Upper lobe of left lung (tissue), 6 donors: ENCODE measurements at regions not wholly inside any gene's neighbourhood (a gene's known extent, or its start where the extent isn't known, plus 50 kb on each side); places are given as distances from the start of the nearest gene placed in this dataset.

Experiments used
- ATAC-seq, 2 donors: fragments of 200-7000 bp; cut with Tn5 transposase; one replicate each; pipeline ENCODE4 v1.9.1; 2022; ENCODE audit warnings: mild to moderate bottlenecking in 2 of 2, moderate library complexity in 2 of 2; ENCODE audit not compliant: low FRiP score in 2 of 2
- DNase-seq, 2 donors: peaks; one replicate each; pipeline ENCODE4 v3.0.0-alpha.2; 2019 to 2020
- H3K27ac ChIP-seq, 4 donors: fragments of 200-600 bp; sonication (generic); one replicate each; pipeline ENCODE4 v1.5.1; 2016 to 2019
- H3K27me3 ChIP-seq, 4 donors: fragments of 200-600 bp; sonication (generic); one replicate each; pipeline ENCODE4 v1.5.1; 2017 to 2019
- H3K36me3 ChIP-seq, 4 donors: fragments of 200-600 bp; sonication (generic); one replicate each; pipeline ENCODE4 v1.5.1; 2016 to 2019
- H3K4me1 ChIP-seq, 4 donors: fragments of 200-600 bp; sonication (generic); one replicate each; pipeline ENCODE4 v1.5.1; 2018 to 2019
- H3K4me3 ChIP-seq, 4 donors: fragments of 200-600 bp; sonication (generic); one replicate each; pipeline ENCODE4 v1.5.1; 2017 to 2019; ENCODE audit warnings: mild to moderate bottlenecking in 2 of 4, moderate library complexity in 1 of 4
- H3K9me3 ChIP-seq, 4 donors: fragments of 200-600 bp; sonication (generic); one replicate each; pipeline ENCODE4 v1.5.1; 2018 to 2019
- EP300 ChIP-seq, 4 donors: sonication (generic); formaldehyde crosslinking; IDR thresholded peaks; one replicate each; pipeline ENCODE4 v1.5.1; 2017; ENCODE audit warnings: antibody characterized with exemption in 4 of 4, control low read depth in 2 of 4
- POLR2A ChIP-seq, 4 donors: fragments of 450-650 bp; IDR thresholded peaks; one replicate each; pipeline ENCODE4 v1.5.1; 2016 to 2017; ENCODE audit warnings: antibody characterized with exemption in 4 of 4, mild to moderate bottlenecking in 2 of 4
- POLR2AphosphoS5 ChIP-seq, 2 donors: sonication (generic); formaldehyde crosslinking; IDR thresholded peaks; one replicate each; pipeline ENCODE4 v1.5.1; 2017; ENCODE audit warnings: antibody characterized with exemption in 2 of 2
- WGBS, 2 donors: methylation state at CpG; one replicate each; pipeline ENCODE4 v1.1.5; 2017 to 2018; 5-methylcytosine and 5-hydroxymethylcytosine counted together
- TF ChIP-seq, protein P1 (sequence below), 6 experiments: fragments of 450-650 bp in 4 of 6; fragments of 200-600 bp in 2 of 6; sonication (generic) in 2 of 6; IDR thresholded peaks; one replicate each; pipeline ENCODE4 v1.5.1; 2016 to 2019; ENCODE audit warnings: antibody characterized with exemption in 6 of 6
- donor health status: DM: no; HTN: no; CAD: no; lungs with moderate emphysema.
- donor health status: DM: no; HTN: yes; CAD: no; lungs with severe emphysema.

- ATAC-seq (no peak), DNase-seq (no peak)
- Histone ChIP-seq H3K36me3 (no peaks in the 10 kb centered on the region), H3K4me3 (no peak overlapping the region), H3K4me1 (peaks cover 0 to 5% (median 2%) of the 10 kb centered on the region in 4 donors), H3K27ac (no peak overlapping the region), H3K27me3 (no peaks in the 10 kb centered on the region), H3K9me3 (no peaks in the 10 kb centered on the region)
- WGBS, 2 donors: 71 to 78% methylated on average over 15 of the region's 15 CpGs
- no peak for TF ChIP-seq EP300 (IDR thresholded peaks at IDR 0.05)
- TF ChIP-seq POLR2A (IDR thresholded peaks at IDR 0.05): no peak
- no peak for TF ChIP-seq POLR2AphosphoS5 (IDR thresholded peaks at IDR 0.05)
- TF ChIP-seq, protein P1, sequence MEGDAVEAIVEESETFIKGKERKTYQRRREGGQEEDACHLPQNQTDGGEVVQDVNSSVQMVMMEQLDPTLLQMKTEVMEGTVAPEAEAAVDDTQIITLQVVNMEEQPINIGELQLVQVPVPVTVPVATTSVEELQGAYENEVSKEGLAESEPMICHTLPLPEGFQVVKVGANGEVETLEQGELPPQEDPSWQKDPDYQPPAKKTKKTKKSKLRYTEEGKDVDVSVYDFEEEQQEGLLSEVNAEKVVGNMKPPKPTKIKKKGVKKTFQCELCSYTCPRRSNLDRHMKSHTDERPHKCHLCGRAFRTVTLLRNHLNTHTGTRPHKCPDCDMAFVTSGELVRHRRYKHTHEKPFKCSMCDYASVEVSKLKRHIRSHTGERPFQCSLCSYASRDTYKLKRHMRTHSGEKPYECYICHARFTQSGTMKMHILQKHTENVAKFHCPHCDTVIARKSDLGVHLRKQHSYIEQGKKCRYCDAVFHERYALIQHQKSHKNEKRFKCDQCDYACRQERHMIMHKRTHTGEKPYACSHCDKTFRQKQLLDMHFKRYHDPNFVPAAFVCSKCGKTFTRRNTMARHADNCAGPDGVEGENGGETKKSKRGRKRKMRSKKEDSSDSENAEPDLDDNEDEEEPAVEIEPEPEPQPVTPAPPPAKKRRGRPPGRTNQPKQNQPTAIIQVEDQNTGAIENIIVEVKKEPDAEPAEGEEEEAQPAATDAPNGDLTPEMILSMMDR (IDR thresholded peaks at IDR 0.05): no peak
These were observed 91.1 kb downstream of the IRF8 start for GRCh38 chr16:85989863-85990643.

- no peak for DNase-seq
These were observed 91.9 kb downstream of the IRF8 start for GRCh38 chr16:85990861-85991301.

GRCh38 chr16:85991425-85991824, 92.5 kb downstream of the IRF8 start:
- Histone ChIP-seq H3K4me3 (no peak overlapping the region), H3K36me3 (no peaks in the 10 kb centered on the region), H3K27me3 (no peaks in the 10 kb centered on the region), H3K9me3 (no peaks in the 10 kb centered on the region), H3K27ac (no peak overlapping the region), H3K4me1 (peaks cover 0 to 4% (median 0%) of the 10 kb centered on the region in 4 donors)
- TF ChIP-seq POLR2AphosphoS5 (IDR thresholded peaks at IDR 0.05) (no peak), EP300 (IDR thresholded peaks at IDR 0.05) (no peak), POLR2A (IDR thresholded peaks at IDR 0.05) (no peak)
- TF ChIP-seq, protein P1 (IDR thresholded peaks at IDR 0.05): no peak
- no peak for DNase-seq
- WGBS, 2 donors: 87 to 88% methylated on average over 7 of the region's 7 CpGs
- no peak for ATAC-seq

More at GRCh38 chr16:85990861-85991301, 91.9 kb downstream of the IRF8 start:
- no peak for ATAC-seq
- 90 to 91% methylated on average over 11 to 12 of the region's 12 CpGs for WGBS, 2 donors
- H3K27ac ChIP-seq: no peak overlapping the region
- peaks cover 0 to 4% (median 0%) of the 10 kb centered on the region in 4 donors for H3K4me1 ChIP-seq
- no peak overlapping the region for H3K4me3 ChIP-seq
- H3K36me3 ChIP-seq: no peaks in the 10 kb centered on the region
- TF ChIP-seq EP300 (IDR thresholded peaks at IDR 0.05) (no peak), POLR2A (IDR thresholded peaks at IDR 0.05) (no peak), POLR2AphosphoS5 (IDR thresholded peaks at IDR 0.05) (no peak)
- TF ChIP-seq, protein P1 (IDR thresholded peaks at IDR 0.05): no peak
- no peaks in the 10 kb centered on the region for H3K27me3 ChIP-seq
- H3K9me3 ChIP-seq: no peaks in the 10 kb centered on the region

DNA sequence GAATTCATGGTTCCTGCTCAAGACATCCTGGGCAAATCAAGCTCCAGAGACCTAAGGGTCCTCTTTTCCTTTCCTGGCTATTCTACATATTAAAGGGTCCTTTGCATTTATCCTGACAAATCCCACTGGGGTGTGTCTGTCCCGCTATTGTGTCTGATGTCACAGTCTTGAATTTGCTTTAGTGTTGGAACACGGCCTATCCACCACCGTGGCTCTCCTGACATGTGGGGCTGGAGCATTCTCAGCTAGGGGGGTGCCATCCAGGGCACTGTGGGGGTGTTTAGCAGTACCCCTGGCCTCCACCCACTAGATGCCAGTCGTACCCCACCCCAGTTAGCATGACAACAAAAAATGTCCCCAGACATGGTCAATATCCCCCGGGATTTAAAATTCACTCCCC, 92.9 kb downstream of the IRF8 start:
- Histone ChIP-seq H3K27me3 (no peaks in the 10 kb centered on the region), H3K36me3 (no peaks in the 10 kb centered on the region), H3K4me3 (no peak overlapping the region), H3K4me1 (peaks cover 0 to 4% (median 0%) of the 10 kb centered on the region in 4 donors), H3K27ac (no peak overlapping the region), H3K9me3 (no peaks in the 10 kb centered on the region)
- ATAC-seq: no peak
- WGBS, 2 donors: 89 to 92% methylated on average over 5 of the region's 5 CpGs
- TF ChIP-seq EP300 (IDR thresholded peaks at IDR 0.05) (no peak), POLR2AphosphoS5 (IDR thresholded peaks at IDR 0.05) (no peak), POLR2A (IDR thresholded peaks at IDR 0.05) (no peak)
- TF ChIP-seq, protein P1 (IDR thresholded peaks at IDR 0.05): no peak
- no peak for DNase-seq
